ENCODE measurements at regions not wholly inside any gene's neighbourhood (a gene's known extent, or its start where the extent isn't known, plus 50 kb on each side); places are given as distances from the start of the nearest gene placed in this dataset.

DNA sequence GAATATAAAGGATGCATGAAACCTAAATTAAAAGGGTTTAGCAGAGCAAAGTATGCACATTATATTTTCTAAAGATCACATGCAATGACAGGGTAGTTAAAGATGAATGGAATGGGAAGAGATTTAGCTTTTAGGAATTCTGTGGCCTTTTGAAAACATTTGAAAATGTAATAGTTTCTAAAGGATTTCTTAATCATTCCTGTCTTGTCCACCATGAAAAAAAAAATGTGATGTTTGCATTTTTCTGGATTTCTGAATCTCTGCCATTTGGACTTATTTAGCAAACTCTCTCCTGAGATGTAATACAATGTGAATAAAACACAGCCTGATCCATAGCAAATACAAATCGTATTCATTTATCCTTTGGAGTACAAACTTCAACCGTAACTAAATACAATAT, 126.6 kb upstream of the RAB11FIP2 start:
- DNase-seq: no peak

DNA sequence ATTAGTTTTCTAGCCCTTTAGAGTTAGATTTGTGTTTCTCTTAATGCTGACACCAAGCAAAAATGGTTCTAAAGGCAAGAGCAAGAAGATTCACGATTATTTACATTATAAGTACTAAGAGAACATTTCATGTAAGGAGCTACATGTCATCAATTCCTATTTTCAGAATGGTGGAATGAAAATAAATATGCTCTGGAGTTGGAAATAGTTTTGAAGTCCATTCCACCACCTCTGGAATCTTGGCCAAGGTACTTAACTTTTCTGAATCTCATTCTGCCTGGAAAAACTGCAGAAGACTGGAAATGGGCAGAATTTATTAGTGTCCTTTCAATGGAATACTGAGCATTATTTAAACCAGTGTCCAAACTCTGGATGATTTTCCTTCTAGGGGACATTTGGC, 125.1 kb upstream of the RAB11FIP2 start:
- DNase-seq: no peak

DNA sequence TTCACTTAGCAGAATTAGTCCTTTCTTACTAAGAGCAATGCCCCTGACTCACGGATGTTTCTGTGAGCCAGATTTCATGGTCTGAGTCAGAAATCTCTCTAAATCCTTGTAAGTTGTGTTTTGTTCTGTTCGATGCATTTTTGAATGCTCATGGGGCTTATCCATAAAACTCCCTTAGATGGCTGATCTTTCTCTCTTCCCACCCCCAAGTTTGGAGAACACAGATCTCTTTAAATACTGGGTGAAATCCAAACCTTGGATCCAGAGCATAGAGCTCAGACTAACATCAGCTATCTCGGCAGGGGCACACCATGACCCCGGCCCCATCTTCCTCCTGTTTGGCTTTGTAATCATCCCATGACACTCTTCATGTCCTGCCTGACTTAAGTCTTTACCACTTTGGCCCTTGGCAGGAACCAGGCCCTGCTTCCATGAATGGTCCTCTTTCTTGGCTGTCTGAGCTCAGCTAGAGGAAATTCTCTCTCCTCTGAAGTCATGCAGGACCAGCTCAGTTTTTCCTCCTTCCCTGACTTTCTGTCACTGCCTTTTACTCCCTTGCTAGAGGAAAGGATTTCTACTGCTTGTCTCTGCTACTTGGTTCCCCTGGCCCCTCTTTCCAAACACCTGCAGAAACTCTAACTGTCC, 120.4 kb upstream of the RAB11FIP2 start:
- DNase-seq: no peak

DNA sequence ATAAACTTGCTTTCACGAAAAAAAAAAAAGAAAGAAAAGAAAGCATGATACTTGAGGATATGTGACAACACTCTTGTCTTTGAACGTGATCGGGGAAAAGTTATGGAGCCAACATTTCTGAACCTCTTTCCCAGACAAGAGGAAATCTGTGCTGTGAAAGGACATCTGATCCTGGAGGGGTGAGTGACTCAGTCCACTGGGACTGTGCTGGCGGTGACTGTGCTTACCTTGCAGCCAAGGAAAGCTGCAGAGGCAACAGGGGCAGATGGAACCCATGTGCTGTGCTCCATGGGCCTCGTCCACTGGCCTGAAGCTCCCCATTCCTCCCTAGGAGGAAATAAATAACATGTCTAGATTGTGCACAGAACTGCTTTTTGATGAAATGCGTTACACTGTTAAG, 116.5 kb upstream of the RAB11FIP2 start:
- DNase-seq: no peak

DNA sequence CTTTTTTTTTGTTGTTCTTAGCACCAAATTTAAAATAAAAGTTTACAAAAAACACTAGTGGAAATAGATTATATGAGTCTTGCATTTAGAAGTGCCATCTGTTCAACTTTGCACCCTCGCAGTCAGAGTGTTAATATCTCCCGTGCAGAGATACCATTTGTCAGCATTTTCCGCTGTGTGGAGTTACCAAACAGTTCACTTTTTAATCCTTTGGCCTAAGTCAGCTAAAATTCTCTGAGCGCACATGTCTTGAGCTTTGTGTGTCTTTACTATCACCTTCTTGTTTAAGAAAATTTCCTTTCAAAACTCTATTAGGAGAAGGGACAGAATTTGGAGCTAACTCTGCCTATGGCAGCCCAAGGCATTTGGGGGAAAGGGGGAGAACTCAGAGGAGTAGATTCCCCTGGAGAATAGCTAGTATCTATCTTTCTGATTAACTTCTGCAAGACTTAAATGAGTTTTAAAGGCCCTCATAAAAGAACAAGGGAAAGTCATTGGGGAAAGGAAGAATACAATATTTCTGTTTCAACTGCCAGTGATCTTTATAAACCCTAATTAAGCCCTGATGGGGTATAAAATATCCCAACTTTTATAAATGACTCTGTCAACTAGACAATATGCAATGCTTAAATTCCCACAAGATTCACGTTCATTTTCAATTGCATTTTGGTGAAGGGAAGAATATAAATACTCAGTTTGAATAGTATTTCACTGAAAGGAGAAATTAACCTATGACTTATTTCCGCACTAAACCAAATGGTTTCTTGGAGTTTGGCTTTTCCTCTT, 114.9 kb upstream of the RAB11FIP2 start:
- DNase-seq: no peak

DNA sequence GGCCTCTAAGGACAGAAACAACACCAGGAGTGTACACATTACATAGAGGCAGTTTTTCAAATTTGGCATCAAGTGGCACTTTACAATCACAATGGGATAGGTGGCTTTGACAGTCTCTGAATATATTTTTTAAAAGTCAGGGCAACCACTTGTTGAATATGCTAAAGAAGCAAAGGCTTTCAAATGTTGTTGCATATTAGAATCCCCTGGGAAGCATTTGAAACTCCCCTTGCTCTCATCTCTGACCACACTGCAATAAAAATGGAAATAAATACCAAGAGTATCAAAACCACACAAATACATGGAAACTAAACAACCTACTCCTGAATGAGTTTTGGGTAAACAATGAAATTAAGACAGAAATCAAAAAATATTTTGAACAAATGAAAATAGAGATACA, 106.5 kb upstream of the RAB11FIP2 start:
- DNase-seq: no peak

DNA sequence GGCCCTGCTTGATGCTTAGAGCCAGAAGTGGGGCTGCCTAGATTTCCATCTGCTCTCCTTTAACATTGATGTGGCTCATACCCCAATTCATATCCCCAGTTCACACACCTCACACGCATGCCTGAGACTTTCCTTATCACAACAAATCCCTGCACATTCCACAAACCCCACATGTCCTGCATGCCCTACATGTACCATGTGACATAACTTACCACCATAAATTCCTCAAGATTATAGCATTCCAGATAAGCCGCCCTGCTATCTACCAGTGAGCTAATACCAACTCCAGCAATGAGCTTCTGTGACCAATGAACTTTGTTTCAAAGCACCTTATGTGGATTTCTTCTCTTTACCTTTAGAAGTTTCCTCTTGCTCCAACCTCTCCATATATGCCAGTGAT, 104.7 kb upstream of the RAB11FIP2 start:
- no peak for DNase-seq

DNA sequence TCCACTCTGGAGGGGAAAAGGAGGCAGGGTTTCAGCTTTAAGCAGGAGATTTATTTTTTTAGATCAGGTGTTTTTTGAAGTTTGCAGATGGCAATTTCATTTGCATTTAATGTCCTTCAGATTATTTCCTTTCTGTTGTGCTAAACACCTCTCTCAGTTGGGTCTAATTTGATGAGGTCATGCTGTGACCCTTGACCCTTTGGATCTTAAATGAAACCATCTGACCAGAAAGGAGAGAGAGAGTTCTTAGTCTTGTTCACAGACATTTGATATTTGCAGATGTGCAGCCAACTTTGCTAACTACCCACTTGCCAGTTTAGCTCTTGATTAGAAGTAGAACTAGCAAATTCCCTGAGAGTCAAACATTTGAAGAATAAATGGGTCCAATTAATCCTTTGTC, 101.5 kb upstream of the RAB11FIP2 start:
- DNase-seq: no peak

DNA sequence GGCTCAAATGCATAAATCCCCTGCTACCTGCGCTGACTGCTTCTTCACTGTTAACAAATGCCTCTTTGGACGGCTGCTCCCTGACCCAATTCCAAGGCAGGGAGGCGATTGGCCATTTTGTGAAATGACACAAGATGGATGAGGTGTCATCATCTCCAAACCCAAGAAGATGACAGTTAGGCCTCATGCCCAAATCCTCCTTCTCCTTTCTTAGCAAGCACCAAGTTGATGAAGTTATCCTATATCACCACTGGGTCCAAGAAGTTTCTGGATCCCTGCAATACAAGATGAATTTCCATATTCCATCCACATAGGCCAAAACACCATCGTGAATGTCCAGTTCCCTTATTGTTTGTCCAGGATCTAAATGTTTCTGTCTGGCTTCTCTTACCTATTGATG, 98.5 kb upstream of the RAB11FIP2 start:
- no peak for DNase-seq

DNA sequence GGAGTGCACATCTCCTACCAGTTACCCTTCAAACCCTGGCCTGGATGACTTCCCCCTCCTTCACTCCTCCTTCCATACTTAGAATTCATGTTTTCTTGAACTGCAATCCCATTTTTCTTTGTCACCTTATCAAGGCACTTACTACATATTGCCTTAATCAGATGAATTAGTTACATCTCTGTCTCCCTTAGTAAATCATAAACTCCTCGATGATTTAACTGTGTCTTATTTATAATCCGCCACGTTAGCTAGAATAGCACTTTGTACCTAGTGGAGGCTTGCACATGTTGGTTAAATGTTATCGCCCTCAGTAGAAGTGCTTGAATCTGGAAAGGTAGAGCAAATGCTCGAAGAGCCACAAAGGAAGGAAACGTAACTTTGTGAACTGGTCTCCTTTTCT, 94.7 kb upstream of the RAB11FIP2 start:
- DNase-seq: no peak

DNA sequence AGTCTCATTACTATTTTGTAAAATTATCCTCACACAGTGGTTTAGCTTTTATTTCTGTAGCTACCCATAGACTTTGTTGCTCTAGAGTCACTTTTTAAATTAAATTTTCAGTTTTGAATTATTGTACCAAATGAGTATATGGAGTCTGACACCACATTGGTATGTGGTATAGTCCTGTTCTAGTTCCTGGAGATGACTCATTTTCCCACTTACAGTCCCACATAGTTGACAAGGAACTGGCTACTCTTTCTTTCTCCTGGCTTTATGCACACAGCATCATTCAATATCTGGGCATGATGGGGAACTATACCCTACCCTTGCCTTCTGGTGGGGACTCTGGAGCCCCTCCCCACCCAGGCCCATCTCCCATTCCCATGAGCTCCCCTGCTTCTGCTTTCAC, 92.6 kb upstream of the RAB11FIP2 start:
- peak; percentile 8 for DNase-seq

DNA sequence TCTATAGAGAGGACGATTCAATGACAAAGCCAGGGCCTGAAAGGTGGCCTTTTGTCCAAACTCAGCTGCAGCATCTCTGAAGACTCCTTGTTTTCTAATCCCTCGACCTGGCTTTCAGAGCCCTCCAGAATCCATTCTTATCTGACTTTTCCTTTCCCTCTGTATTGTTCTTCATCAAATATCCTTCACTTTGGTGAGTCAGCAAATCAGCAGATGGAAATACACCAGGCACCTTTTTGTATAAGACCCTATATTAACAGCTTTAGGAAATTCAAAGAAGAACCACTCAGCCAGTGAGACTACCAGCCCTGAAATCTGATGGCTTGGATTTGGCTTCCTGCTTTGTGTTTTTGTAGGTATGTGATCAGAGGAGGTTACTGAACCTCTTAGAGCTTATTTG, 81.9 kb upstream of the RAB11FIP2 start:
- no peak for DNase-seq

DNA sequence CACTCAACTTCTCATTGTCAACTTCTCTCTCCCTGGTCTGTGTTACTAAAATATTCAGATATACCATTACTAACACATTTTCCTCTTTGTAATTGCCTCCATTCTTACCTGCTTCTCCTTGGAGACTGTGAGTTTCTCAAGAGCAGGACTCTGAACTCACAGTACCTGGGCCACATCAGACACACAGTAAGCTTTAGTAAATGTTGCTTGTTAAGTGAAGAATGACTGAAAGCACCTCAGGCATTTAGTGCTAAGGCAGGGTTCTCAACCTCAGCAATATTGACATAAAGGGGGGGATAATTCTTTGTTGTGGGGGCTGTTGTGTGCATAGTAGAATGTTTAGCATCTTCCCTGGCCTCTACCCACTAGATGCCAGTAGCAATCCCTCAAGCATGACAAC, 72.0 kb upstream of the RAB11FIP2 start:
- no peak for DNase-seq

DNA sequence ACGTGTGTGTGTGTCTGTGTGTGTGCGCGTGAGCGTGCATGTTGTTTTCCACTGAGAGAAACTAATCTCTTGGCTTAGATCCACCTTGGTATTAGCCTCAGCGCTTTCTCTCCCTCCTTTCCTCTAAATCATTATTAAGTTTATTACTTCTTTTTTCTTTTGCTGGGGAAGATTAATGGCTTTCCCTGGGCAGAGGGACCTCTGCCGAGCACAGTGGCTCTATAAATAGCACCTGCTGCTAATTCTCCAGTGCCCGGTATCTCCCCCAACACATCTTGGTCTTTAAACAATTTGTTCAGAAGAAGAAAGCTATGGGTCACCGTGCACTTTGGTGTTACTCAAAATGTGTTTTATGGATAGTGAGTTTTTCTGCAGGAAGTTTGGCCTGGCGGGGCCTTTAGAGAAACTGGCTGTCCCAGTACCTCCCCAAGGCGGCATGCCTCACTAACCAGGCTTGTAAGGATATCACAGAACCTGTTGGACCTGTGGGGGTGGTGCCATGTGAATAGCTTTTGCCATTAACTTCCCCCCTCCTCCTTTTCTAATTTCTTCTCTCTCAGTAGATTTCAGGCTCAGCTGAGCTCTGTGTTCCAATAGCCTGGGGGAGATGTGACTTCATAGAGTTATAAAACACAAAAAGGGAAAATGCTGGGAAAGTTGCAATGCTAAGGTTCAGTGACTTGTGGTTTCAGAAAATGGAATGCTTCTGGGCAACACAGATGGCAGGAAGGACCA, 70.1 kb upstream of the RAB11FIP2 start:
- DNase-seq: no peak

DNA sequence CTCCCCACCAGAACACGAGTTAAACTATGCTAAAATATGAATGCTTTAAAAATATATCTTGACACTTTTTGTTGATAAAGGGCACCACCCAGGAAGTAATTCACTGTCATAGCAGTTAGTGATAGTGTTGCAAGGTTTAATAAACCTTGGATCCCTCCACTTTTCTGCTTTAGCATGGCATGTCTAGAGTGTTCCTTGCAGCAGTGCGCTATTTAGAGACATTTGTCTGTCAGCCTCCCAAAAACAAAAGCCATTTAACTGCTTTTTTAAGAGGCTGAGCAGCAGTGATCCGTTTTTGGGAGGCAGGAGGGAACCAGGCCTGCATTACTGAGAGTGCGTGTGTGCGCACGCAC, 69.6 kb upstream of the RAB11FIP2 start:
- DNase-seq: no peak

DNA sequence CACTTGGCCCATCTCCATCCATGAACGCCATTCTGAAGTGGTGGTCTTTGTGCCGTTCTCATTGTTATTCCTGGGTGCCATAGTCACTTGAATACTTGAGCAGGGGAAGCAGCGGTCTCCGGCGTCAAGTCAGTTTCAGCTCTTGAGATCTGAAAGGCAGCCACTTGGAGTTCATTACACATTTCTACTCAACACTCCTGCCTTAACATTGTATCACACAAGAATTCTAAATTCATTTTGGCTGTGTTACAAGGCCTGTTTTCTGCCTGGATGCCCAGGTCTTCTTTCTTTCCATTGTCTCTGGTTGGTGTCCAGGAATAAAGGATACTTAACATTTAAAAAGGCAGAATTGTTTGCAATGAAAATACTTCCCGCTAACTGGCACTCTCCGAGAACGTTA, 69.0 kb upstream of the RAB11FIP2 start:
- DNase-seq: no peak

DNA sequence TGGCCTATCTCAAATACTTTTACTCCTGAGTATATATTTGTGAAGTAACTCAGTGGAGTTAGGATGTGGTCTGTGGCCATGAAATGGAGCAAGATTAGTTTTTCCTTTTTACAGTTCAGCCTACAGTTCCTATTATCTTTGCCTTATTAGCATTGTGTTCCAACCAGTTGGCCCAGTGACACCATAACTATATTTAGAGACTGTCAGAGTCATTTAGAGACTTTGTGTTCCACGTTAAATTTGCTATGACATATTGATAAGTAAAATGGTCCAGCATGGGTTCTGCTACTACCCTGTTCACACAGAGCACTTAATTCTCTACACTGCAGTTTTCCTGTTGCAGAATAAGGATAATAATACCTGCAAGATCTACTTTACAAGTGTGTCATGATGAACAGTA, 68.3 kb upstream of the RAB11FIP2 start:
- no peak for DNase-seq

DNA sequence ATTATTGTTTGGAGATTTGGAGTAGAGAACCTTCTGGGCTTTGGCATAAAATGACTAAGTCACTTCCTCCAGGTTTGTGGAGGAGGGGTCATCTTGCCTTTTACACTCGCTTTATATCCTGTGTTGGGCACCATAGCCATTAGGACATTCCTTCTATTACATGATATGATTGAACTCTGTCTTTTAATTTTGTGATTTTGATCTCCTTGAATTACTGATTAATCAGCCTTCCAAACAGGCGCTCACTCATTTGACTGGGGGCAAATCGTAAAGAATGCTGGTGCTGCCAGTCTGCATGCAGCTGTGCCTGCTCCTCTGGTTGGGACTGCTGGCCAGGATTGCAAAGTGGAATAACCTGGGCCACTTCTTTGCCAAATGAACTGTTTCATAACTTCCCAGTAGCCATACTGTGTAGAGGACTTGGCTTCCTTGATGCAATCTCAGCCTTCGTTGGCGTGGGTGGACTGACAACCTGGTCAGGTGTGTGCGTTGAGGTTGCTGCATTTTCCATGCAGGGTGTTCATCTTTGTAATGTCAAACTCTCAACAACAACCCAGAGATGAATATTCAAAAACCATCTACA, 65.9 kb upstream of the RAB11FIP2 start:
- DNase-seq: no peak

DNA sequence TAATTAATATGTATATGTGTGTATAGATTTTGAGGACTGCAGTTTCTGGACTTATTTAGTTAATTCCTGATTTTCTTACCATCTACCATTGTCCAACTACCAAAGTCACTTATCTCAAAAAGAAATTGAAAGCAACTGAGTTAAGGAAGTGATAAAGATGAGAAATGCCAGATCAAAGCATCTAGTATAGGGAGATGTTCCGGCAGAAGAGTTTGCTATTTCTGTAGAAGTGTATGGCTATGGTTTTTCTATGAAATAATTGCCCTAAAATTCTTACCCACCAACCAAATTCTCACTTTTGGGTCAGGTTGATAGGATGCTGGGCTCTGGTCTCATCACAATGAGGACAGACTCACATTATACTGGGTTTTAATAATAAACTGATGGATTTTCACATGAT, 64.0 kb upstream of the RAB11FIP2 start:
- DNase-seq: no peak

DNA sequence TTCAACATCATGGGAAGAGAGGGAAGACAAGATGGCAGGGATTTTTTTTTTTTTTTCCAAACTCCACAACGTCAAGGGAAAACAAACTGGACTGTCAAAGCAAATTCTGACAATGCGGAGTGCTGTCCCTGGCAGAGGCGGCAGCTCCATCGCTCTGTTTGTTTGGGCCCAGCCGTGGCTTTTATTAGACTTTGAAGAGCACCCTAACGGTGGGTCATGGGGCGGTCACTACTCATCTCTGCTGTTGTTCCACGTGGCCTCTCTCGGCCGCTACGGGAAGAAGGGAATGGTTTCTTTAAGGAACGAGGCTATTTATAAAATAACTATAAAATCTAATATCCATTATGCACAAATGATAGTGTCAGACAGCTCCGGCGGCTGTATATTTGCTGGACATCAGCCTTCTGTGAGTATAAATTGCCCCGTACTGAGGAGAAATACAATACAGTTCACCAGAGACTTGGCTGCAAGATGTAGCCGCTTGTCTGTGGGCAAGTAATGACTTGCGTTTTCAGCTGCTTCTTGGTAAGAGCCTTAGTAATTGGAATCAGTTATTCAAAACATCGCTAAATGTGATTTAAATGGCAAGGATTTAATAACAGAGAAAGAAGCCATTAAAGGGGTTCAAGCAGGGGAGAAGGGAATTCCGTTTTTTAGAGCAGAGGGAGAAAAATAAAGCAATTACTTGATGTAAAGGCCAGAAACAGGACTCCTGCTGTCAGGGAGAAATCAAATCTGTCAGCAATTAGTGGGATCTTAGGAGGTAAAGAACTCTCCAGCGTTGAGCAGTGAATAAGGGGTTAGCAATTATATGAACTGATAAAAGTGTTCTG, 61.7 kb upstream of the RAB11FIP2 start:
- no peak for DNase-seq

DNA sequence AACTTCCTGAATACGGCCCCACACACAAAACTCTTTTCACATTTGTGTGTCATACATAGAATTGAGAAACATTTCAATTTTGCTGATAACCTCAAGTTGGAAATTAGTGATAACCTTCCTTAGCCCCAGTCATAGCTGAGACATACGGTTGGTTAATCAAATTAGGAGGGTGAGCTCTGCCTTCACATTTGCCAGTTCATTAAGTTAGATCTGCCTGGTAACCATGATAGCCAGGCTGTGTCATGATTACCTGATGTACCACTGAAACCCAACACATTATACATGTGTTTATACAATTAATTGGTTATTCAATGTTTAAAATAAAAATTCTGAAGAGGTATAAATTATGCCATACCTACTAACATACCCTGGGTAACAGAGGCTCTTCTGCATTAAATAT, 60.8 kb upstream of the RAB11FIP2 start:
- no peak for DNase-seq

DNA sequence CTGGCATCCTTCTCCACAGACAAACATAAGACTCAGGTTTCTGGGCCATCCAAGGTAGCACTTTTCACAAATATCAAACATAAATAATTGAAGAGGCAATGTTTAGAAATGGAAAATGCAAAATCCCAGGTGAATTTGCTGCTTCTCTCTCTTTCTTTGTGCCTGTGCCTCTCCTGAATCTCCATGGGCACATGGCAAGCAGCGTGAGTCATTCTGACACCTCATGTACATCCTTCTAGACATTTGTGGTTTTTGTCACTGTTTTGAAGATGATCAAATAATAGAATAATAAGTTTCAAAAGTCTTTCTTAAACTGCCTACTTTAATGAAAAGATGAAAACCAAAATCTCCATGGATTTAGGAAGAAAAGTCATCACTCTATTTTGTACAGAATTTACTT, 60.3 kb upstream of the RAB11FIP2 start:
- no peak for DNase-seq

DNA sequence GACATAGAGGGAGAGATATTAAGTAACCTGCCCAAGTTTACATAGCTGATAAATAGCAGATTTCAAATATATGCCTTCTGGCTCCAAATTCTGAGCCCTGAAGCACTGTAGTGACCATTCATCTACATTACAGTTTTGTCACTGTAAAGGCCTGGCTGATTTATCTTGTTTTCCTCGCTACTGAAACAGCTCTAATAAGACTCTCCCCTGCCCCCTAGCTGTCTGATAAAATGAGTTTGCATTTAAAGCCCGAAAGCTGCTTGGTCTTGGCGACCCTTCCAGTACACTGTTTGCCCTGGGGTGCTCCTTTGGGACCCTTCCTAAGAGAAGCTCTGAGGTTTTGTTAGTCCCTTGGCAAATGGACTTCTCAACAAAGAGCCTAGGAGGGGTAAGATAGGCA, 59.7 kb upstream of the RAB11FIP2 start:
- peak; percentile 43 for DNase-seq

Data from DMS53 (cell line).